ELF-1 (cell line): ENCODE measurements at regions not wholly inside any gene's neighbourhood (a gene's known extent, or its start where the extent isn't known, plus 50 kb on each side); places are given as distances from the start of the nearest gene placed in this dataset.

Experiments
- DNase-seq: peaks from one replicate; pipeline ENCODE4 v3.0.0-alpha.2; 2016; ENCODE audit warnings: low read depth, low spot score

GRCh38 chr14:98953551-98954348 is 318.2 kb downstream of the BCL11B start:
- no peak for DNase-seq

- DNase-seq = no peak
Observed at GRCh38 chr14:98954349-98955000, 317.5 kb downstream of the BCL11B start.

GRCh38 chr14:98955036-98955740 is 316.8 kb downstream of the BCL11B start:
- no peak for DNase-seq

GRCh38 chr14:98955741-98956070 is 316.3 kb downstream of the BCL11B start:
- DNase-seq = no peak

GRCh38 chr14:98956181-98956580 is 315.8 kb downstream of the BCL11B start:
- DNase-seq = no peak

GRCh38 chr14:98956661-98957060 is 315.3 kb downstream of the BCL11B start:
- DNase-seq = no peak

- no peak for DNase-seq
Observed at GRCh38 chr14:98957211-98958047, 314.6 kb downstream of the BCL11B start.

- DNase-seq = no peak
Observed at GRCh38 chr14:98958048-98958631, 313.9 kb downstream of the BCL11B start.

- no peak for DNase-seq
Observed at GRCh38 chr14:98958632-98959031, 313.4 kb downstream of the BCL11B start.

GRCh38 chr14:98959410-98959809 is 312.6 kb downstream of the BCL11B start:
- DNase-seq = no peak

GRCh38 chr14:98959958-98960616 is 311.9 kb downstream of the BCL11B start:
- no peak for DNase-seq

GRCh38 chr14:98960617-98961013 is 311.4 kb downstream of the BCL11B start:
- DNase-seq = no peak

GRCh38 chr14:98961191-98961590 is 310.8 kb downstream of the BCL11B start:
- DNase-seq = no peak

- DNase-seq = no peak
Observed at GRCh38 chr14:98962118-98962517, 309.9 kb downstream of the BCL11B start.

- DNase-seq = peak; percentile 44
Observed at GRCh38 chr14:98963610-98964009, 308.4 kb downstream of the BCL11B start.

GRCh38 chr14:98964171-98964570 is 307.8 kb downstream of the BCL11B start:
- DNase-seq = no peak

GRCh38 chr14:98965076-98965475 is 306.9 kb downstream of the BCL11B start:
- no peak for DNase-seq

GRCh38 chr14:98966016-98966415 is 306.0 kb downstream of the BCL11B start:
- DNase-seq = no peak

- DNase-seq = no peak
Observed at GRCh38 chr14:98966475-98967162, 305.4 kb downstream of the BCL11B start.

GRCh38 chr14:98974113-98974512 is 297.9 kb downstream of the BCL11B start:
- DNase-seq = no peak
